K562 (cell line): ENCODE measurements at regions not wholly inside any gene's neighbourhood (a gene's known extent, or its start where the extent isn't known, plus 50 kb on each side); places are given as distances from the start of the nearest gene placed in this dataset.

Experiments used
- ETS1 ChIP-seq: conservative IDR thresholded peaks from 2 replicates; pipeline ENCODE4 v1.6.1; 2011; ENCODE audit warnings: low read depth, mild to moderate bottlenecking, low read length; ENCODE audit not compliant: control insufficient read depth
- HNRNPLL ChIP-seq: fragments of 200-400 bp; formaldehyde crosslinking; IDR thresholded peaks from 2 replicates; pipeline ENCODE4 v1.6.1; 2017; ENCODE audit warnings: low read length, low read depth, mild to moderate bottlenecking; ENCODE audit not compliant: poor library complexity, severe bottlenecking
- RBBP5 ChIP-seq: fragments of 200-600 bp; sonication (generic); IDR thresholded peaks from 2 replicates; pipeline ENCODE4 v1.6.1; 2012; ENCODE audit warnings: borderline replicate concordance, mild to moderate bottlenecking, low read length, control low read depth, inconsistent platforms; ENCODE audit not compliant: insufficient read depth, poor library complexity, severe bottlenecking
- TF ChIP-seq, protein P1 (sequence below): sonication (generic); formaldehyde crosslinking; IDR thresholded peaks from 2 replicates; pipeline ENCODE4 v1.8.1; 2023; ENCODE audit warnings: missing genetic modification reagents, mild to moderate bottlenecking, borderline replicate concordance

- TF ChIP-seq ETS1 (no peak), HNRNPLL (no peak), RBBP5 (no peak)
- TF ChIP-seq, protein P1, sequence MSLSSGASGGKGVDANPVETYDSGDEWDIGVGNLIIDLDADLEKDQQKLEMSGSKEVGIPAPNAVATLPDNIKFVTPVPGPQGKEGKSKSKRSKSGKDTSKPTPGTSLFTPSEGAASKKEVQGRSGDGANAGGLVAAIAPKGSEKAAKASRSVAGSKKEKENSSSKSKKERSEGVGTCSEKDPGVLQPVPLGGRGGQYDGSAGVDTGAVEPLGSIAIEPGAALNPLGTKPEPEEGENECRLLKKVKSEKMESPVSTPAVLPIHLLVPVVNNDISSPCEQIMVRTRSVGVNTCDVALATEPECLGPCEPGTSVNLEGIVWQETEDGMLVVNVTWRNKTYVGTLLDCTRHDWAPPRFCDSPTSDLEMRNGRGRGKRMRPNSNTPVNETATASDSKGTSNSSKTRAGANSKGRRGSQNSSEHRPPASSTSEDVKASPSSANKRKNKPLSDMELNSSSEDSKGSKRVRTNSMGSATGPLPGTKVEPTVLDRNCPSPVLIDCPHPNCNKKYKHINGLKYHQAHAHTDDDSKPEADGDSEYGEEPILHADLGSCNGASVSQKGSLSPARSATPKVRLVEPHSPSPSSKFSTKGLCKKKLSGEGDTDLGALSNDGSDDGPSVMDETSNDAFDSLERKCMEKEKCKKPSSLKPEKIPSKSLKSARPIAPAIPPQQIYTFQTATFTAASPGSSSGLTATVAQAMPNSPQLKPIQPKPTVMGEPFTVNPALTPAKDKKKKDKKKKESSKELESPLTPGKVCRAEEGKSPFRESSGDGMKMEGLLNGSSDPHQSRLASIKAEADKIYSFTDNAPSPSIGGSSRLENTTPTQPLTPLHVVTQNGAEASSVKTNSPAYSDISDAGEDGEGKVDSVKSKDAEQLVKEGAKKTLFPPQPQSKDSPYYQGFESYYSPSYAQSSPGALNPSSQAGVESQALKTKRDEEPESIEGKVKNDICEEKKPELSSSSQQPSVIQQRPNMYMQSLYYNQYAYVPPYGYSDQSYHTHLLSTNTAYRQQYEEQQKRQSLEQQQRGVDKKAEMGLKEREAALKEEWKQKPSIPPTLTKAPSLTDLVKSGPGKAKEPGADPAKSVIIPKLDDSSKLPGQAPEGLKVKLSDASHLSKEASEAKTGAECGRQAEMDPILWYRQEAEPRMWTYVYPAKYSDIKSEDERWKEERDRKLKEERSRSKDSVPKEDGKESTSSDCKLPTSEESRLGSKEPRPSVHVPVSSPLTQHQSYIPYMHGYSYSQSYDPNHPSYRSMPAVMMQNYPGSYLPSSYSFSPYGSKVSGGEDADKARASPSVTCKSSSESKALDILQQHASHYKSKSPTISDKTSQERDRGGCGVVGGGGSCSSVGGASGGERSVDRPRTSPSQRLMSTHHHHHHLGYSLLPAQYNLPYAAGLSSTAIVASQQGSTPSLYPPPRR (CRISPR knock-in tag), result no peak
Observed at GRCh38 chr12:87169010-87169409, 860.2 kb downstream of the C12orf50 start (continued).
